KMS-11 (cell line): ENCODE measurements at regions not wholly inside any gene's neighbourhood (a gene's known extent, or its start where the extent isn't known, plus 50 kb on each side); places are given as distances from the start of the nearest gene placed in this dataset.

Source experiments
- H2AFZ ChIP-seq: fragments of 200-600 bp; sonication (generic); 2 replicates; pipeline ENCODE4 v1.6.1; 2016; ENCODE audit warnings: antibody characterized with exemption, mixed run types, low read depth
- H3K27ac ChIP-seq: fragments of 200-600 bp; sonication (generic); 2 replicates; pipeline ENCODE4 v1.6.1; 2016; ENCODE audit warnings: mild to moderate bottlenecking, mixed run types
- H3K27me3 ChIP-seq: fragments of 200-600 bp; sonication (generic); 2 replicates; pipeline ENCODE4 v1.6.1; 2017; ENCODE audit warnings: mild to moderate bottlenecking, low read depth, mixed run types, moderate library complexity; ENCODE audit not compliant: insufficient read depth
- H3K36me3 ChIP-seq: fragments of 200-600 bp; sonication (generic); 2 replicates; pipeline ENCODE4 v1.6.1; 2017; ENCODE audit warnings: mild to moderate bottlenecking, mixed run types; ENCODE audit not compliant: insufficient read depth
- H3K4me1 ChIP-seq: fragments of 200-600 bp; sonication (generic); 2 replicates; pipeline ENCODE4 v1.6.1; 2016; ENCODE audit warnings: mild to moderate bottlenecking, low read depth, mixed run types; ENCODE audit not compliant: poor library complexity, severe bottlenecking
- H3K4me2 ChIP-seq: fragments of 200-600 bp; sonication (generic); 2 replicates; pipeline ENCODE4 v1.7.0; 2016; ENCODE audit warnings: mild to moderate bottlenecking, mixed run types
- H3K4me3 ChIP-seq: fragments of 200-600 bp; sonication (generic); IDR thresholded peaks from 2 replicates; pipeline ENCODE4 v1.6.1; 2017; ENCODE audit warnings: low read depth, low read length, mixed read lengths; ENCODE audit not compliant: insufficient read depth
- H3K79me2 ChIP-seq: fragments of 200-600 bp; sonication (generic); 2 replicates; pipeline ENCODE4 v1.6.1; 2016; ENCODE audit warnings: low read depth, mixed run types; ENCODE audit not compliant: insufficient read depth
- H3K9ac ChIP-seq: fragments of 200-600 bp; sonication (generic); 2 replicates; pipeline ENCODE4 v1.6.1; 2016; ENCODE audit warnings: mild to moderate bottlenecking, mixed run types
- H4K20me1 ChIP-seq: fragments of 200-600 bp; sonication (generic); 2 replicates; pipeline ENCODE4 v1.6.1; 2016; ENCODE audit warnings: mild to moderate bottlenecking, mixed run types; ENCODE audit not compliant: insufficient read depth
- TF ChIP-seq, protein P1 (sequence below): fragments of 200-600 bp; sonication (generic); conservative IDR thresholded peaks from 2 replicates; pipeline ENCODE4 v1.6.1; 2017; ENCODE audit warnings: low read depth, mild to moderate bottlenecking, antibody characterized with exemption, low read length, moderate library complexity, mixed read lengths

DNA sequence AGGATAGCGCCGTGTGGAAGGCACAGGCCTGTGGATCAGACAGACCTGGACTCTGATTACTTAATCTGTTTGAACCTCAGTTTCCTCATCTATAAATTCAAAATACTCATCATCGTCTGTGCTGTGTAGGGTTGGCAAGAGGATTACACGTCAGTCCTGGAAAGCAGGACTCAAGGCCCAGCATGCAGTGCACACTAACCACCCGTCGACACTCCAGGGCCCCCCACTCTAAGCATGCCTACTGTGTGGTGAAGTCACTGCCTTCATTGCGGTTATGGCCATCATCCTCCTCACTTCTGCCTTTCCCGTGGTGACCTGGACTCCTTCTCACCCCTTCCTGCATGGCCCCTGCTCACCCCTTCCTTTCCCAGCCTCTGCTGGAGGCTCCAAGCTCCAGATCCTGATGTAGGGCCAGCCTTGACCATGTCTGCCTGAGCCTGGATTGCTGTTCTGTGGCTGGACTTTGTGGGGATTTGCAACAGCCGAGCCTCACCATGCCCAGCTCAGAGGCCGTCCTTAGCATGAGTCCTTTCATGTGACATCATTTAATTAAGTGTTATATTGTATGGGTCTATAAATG lies 1158.0 kb downstream of the TBC1D22A start:
- Histone ChIP-seq H3K36me3 (no peaks in the 10 kb centered on the region), H3K27me3 (no peaks in the 10 kb centered on the region), H3K9ac (no peak overlapping the region), H3K4me1 (no peaks in the 10 kb centered on the region), H2AFZ (no peak overlapping the region), H3K4me2 (no peak overlapping the region), H3K79me2 (no peaks in the 10 kb centered on the region), H3K4me3 (no peak overlapping the region), H4K20me1 (no peaks in the 10 kb centered on the region), H3K27ac (no peak overlapping the region)
- TF ChIP-seq, protein P1, sequence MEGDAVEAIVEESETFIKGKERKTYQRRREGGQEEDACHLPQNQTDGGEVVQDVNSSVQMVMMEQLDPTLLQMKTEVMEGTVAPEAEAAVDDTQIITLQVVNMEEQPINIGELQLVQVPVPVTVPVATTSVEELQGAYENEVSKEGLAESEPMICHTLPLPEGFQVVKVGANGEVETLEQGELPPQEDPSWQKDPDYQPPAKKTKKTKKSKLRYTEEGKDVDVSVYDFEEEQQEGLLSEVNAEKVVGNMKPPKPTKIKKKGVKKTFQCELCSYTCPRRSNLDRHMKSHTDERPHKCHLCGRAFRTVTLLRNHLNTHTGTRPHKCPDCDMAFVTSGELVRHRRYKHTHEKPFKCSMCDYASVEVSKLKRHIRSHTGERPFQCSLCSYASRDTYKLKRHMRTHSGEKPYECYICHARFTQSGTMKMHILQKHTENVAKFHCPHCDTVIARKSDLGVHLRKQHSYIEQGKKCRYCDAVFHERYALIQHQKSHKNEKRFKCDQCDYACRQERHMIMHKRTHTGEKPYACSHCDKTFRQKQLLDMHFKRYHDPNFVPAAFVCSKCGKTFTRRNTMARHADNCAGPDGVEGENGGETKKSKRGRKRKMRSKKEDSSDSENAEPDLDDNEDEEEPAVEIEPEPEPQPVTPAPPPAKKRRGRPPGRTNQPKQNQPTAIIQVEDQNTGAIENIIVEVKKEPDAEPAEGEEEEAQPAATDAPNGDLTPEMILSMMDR = no peak

DNA sequence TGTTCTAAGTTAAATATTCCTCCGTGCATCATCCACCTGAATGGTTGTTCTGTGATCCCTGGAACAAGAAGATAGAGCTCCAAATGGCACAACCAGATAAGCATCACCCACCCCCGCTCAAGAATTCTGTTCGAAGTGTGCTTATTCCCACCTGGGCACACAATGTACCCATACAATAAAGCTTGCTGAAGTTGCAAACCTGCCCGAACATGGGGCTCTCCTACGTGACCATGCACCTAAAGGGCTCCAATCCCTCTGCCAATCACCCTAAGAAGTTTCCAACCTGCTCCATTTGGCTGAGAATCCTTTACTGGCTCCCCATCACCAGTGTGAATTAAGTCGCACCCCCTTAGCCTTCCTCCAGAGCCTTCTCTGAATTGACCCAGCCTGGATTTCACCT lies 1157.4 kb downstream of the TBC1D22A start:
- Histone ChIP-seq H3K4me3 (no peak overlapping the region), H3K4me1 (no peaks in the 10 kb centered on the region), H3K79me2 (no peaks in the 10 kb centered on the region), H4K20me1 (no peaks in the 10 kb centered on the region), H3K9ac (no peak overlapping the region), H3K27ac (no peak overlapping the region), H3K4me2 (no peak overlapping the region), H3K27me3 (no peaks in the 10 kb centered on the region), H2AFZ (no peak overlapping the region), H3K36me3 (no peaks in the 10 kb centered on the region)
- TF ChIP-seq, protein P1 = no peak

DNA sequence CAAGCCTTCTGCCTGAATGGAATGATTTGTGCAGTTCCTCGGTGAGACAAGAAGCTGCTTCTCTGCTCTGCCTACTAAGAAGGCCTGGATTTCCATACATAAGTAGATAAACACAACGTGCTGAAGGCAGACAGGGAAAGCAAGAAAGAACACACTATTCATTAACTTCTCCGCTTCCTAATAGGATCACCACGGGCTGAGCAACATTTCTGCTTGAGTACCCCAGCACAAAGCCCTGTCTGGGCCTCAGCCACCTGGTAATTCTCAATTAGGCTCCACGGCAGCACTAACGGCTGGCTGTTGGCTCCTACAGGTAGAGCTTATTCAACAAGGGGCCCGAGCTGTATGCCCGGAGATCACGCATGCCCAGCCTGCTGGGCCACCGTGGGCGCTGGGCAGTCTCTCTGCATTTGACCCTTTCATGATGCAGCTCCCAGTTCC lies 1156.6 kb downstream of the TBC1D22A start:
- Histone ChIP-seq H3K36me3 (no peaks in the 10 kb centered on the region), H3K27me3 (no peaks in the 10 kb centered on the region), H3K4me2 (no peak overlapping the region), H3K79me2 (no peaks in the 10 kb centered on the region), H3K27ac (no peak overlapping the region), H4K20me1 (no peaks in the 10 kb centered on the region), H2AFZ (no peak overlapping the region), H3K4me1 (no peaks in the 10 kb centered on the region), H3K4me3 (no peak overlapping the region), H3K9ac (no peak overlapping the region)
- TF ChIP-seq, protein P1 = no peak

DNA sequence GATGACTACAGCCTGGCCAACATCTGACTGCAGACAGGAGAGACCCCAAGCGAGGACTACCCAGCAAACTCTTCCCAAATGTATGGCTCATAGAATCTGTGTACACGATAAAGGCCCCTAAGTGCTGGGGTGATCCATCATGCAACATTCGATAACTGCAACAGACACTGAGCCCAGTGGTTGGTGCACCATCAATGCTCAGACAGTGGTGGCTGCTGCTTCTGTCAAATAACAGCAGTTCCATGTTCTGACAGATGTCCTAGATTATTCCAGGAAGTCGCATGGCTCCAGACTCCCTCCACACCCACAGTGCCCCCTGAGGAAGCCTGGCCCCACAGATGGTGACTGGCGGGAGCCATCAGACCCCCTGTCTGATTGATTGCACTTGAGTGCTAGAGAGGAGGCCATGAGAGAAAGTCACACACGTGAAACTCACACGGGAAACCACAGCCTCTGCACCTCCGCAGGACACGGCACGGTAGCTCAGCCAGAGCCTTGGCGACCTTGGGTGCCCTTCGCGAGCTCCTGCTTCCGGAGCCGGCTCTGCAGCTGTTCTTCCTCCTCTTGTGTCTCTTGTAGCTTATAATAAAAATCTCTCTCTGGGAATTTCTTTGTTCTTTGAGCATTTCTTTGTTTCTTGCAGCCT lies 1155.9 kb downstream of the TBC1D22A start:
- no peak overlapping the region for H3K27ac ChIP-seq
- H3K4me1 ChIP-seq = no peaks in the 10 kb centered on the region
- H3K36me3 ChIP-seq = no peaks in the 10 kb centered on the region

More for the DNA sequence above, 1155.9 kb downstream of the TBC1D22A start:
- Histone ChIP-seq H3K4me3 (no peak overlapping the region), H4K20me1 (no peaks in the 10 kb centered on the region), H3K9ac (no peak overlapping the region), H3K4me2 (no peak overlapping the region), H2AFZ (no peak overlapping the region), H3K79me2 (no peaks in the 10 kb centered on the region), H3K27me3 (no peaks in the 10 kb centered on the region)
- TF ChIP-seq, protein P1 = no peak
